ENCODE measurements at regions not wholly inside any gene's neighbourhood (a gene's known extent, or its start where the extent isn't known, plus 50 kb on each side); places are given as distances from the start of the nearest gene placed in this dataset.
"Not testable (repeated sequence)": the region's sequence is repeated elsewhere in the genome, so short reads cannot be mapped to it uniquely, and the experiment has no call there.

DNA sequence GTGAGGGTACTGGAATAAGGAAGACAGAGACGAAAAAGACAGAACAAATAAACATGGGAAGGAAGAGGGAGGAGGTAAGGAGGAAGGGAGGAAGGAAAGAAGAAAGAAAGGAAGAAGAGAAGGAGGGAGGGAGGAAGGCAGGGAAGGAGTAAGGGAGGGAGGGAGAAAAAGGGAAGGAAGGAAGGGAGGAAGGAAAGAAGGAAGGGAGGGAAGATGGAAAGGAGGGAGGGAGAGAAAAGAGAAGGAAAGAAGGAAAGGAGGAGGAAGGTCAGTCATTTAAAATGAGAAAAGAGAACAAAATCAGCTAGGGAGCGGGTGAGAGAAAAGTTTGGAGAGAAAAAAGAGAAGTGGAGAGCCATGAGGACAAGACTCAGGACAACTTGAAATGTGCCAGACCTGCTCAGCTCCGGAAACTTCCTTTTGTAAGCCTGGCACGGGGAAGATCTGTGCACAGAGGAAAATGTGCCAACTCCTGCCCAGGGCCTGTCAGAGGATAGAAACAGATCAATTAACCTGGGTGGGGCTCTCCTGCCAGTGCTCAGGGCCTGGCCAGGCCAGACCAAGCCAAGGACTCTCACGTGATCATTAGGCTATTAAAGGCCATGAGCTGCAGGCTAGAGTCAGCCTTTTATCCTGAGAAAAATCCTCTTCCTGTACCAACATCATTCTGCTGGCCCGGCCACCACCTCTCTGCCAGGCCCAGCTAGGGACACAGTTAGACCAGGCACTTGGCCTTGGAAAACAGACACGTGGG lies 50.1 kb upstream of the BCL6 start:
- no peak for FAIRE-seq
- no peak for DNase-seq (ENCODE audit: low spot score in 2 of 2)

DNA sequence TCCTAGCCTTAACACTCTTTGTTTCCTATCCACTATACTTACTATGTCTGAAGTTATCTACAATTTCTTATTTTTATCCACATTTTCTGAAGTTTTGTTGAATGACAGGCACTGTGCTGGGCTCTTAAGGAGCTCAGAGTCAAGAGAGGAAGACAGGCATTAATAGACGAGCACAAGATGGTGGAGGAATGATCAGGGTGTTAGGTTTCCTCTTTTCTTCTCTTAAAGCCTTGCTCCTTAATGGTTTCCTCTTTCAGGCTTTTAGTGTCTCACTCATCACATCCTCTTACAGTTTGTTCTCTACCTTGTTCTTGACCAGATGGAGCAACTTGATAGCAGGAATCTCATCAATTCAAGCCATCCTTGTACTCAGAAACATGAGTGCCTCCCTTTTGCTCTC lies 52.9 kb upstream of the BCL6 start:
- FAIRE-seq: no peak
- no peak for DNase-seq (ENCODE audit: low spot score in 2 of 2)

DNA sequence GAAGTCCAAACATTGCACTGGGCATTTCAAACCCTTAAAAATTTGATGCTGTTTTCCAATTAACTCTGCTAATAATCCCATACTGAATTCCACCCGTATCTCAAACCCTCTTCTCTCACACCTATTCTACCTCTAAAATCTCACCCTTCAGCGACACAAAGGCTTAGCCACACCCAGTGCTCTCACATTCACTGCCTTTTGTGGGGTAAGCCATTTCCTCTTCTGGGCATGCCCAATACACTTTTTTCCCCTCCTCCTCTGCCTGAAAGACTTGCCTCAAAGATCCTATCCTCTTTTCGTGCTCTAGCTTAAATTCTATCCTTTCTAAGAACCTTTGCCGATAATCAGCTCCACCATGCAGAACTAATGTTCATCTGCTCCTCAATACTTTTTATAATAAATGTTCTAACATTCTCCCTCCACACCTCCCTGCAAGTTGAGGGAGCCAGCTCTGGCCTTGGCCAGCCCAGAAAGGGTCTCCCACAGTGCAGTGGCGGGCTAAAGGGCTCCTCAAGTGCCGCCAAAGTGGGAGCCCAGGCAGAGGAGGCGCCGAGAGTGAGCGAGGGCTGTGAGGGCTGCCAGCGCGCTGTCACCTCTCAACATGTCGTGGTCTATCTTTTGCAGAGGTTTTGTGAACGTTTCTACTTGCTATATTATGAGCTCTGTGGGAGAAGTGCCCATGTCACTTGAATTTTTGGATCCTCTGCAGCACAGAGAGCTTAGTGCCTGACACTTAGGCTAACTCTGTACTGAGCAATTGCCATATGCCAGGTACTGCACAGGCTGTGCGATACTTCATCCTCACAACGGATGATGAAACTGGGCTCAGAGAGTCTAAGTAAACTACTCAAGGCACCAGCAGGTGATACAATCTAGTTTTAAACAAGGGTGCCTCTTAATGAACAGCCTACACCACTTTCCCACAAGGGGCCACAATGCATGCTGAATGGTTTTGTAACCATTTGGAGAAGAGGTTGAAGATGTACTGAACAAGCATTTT lies 53.6 kb upstream of the BCL6 start:
- DNase-seq (ENCODE audit: low spot score in 2 of 2): no peak
- no peak for FAIRE-seq

DNA sequence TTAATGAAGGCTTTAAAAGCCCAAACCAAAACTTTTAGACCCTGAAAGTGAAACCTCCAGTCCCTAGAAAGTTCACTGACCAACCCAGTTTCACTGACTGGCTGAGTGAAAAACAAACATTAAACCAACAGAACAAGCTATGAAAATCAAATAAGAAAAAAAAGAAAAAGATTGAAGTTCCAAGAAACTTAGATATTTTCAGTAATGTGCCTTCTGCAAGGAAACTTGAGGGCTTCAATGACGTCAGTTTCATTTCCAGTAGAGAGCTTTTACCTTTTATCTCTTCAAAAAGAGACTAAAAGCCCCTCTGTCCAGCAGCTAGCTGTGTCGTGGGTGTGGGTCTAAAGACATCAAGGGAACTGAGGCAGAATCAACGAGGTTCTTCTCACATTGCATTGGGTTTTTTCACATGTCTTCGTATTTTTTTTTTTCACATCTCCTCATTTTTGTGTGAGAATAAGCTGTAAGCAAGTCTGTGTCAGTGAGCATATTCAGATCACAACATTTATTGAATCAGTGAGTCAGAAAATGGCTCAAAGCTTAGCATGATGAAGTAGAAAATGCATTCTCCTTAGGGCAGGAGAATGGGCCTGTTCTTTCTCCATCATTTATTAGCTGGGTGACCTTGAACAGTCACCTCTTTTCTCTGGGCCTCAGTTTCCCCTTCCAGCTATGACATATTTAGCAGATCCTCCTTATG lies 54.8 kb upstream of the BCL6 start:
- FAIRE-seq (no peak), DNase-seq (ENCODE audit: low spot score in 2 of 2) (no peak)

DNA sequence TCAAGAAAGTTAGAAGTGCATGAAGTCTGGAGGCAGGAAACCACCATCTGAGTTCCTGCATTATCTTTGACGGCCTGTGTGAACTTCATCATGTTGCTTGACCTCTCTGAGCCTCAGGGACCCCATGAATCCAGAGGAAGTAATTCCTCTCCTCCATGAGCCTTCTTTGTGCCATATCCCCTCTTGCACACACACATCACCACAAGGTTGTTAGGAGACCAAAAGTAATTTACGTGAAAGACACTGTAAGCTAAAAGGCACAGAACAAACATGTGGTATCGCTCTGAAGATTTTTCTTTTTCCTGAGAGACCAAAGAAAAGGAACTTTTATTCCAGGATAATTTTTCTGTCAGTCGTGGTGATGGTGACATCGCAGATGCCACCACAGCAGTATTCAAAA lies 55.9 kb upstream of the BCL6 start:
- FAIRE-seq (no peak), DNase-seq (ENCODE audit: low spot score in 2 of 2) (no peak)

DNA sequence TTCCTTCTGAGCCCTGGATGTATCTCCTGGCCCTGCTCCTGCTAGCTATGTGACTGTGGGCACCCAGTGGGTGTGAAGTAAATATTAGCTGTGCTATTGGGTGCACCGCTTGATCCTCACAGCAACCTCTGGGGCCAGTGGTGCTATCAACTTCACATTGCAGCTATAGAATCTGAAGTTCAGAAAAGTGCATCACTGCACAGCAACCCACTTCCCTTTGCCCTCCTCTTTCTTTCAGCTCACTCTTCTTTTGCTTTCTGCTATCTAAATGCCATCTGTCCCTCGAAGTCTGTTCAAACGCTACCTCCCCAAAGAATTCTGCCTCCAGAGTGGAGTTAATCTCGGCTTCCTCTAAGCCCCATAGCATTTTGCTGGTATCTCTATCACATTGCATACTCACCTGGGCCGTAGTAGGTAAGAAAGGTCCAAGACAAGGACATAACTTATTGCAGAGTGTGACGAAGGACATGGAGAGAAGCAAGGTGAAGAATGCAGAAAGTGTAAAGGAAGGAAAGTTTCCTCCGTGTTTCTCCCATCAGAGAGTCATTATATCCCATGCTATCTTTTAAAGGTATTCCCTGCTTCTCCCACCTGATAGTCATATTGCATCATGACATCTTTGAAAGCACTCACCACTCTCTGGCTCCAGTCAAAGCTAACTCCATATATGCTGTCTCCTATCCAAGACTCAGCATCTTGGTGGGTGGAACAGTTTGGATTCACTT lies 57.1 kb upstream of the BCL6 start:
- DNase-seq (ENCODE audit: low spot score in 2 of 2) (no peak), FAIRE-seq (no peak)

DNA sequence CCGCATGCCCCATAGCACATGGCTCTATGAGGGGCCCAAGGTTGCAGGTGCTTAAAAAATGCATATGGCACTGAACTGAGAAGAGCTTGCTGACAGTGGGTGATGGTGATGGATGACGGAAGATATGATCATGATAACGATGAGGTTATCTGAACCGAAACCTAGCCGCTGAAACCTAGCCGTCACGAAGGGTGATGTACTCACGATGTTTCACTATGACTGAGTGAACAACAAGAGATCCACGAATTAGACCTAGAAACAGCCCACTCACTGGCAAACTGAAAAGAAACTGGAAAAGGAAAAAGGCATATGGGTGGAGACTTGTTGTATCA lies 57.6 kb upstream of the BCL6 start:
- no peak for DNase-seq (ENCODE audit: low spot score in 2 of 2)
- FAIRE-seq: no peak

DNA sequence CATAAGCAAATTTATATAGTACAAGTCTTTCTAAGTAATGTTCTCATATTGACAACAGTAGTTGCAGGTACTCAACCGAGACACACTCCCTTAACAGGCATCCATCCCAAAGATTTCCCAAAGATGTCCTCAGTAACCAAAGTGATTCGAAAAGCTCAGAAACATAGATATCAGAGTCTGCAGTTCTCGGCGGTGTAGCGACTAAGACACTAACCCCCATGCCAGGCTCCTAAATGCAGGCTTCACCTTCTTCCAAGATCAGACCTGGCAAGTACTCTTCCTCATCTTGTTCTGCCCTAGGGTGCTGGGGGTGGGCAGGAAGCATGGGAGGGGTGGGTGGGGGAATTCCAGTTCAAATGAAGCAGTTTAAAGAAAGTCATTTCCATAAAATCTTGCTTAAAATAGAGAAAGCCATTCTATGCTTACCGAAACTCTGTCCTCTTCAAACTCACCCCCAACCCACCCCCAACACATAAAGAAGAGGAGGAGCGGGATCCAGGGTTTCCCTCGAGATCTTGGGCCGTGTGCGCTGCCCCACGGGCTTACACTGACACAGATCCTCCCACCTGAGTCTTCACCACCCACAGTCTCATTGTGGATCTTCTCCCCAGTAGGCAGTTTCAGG lies 59.0 kb upstream of the BCL6 start:
- DNase-seq (ENCODE audit: low spot score in 2 of 2) (no peak), FAIRE-seq (no peak)

DNA sequence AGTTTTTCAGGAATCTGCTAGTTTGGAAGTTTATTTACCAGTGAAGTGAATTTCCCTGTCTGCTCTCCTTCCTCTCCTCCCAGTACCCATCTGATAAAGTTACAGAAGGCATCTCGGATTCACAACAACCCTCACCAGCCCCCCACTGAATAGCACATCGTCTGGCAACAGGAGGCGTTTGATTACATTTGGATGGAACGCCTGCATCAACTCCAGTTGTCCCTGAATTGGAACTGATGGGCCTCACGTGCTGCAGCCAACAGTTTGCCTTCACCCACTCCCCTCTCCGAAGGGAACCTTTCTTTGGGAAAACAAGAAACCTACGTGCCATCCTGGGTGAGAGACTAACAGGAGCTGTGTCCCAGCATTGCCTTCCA lies 59.5 kb upstream of the BCL6 start:
- no peak for FAIRE-seq

DNA sequence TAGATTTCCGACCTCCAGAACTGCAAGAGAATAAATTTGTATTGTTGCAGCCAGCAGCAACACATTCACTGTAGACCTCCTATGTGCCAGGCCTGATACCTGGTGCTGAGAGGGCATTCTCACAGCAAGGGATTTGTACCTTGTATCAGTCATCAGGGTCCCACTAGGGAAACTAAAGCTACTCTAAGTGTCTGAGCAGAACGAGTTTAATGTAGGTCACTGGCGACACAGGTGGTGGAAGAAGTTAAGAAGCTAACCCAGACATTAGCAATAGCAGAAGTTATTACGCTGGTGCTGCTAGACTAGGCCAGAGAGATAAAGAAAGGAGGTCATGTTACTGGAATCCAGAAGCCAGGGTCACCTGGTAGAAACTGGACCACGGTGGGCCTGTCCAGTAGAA lies 60.5 kb upstream of the BCL6 start:
- no peak for FAIRE-seq
- DNase-seq (ENCODE audit: low spot score in 2 of 2): no peak

More for the DNA sequence above, 59.5 kb upstream of the BCL6 start:
- no peak for DNase-seq (ENCODE audit: low spot score in 2 of 2)

DNA sequence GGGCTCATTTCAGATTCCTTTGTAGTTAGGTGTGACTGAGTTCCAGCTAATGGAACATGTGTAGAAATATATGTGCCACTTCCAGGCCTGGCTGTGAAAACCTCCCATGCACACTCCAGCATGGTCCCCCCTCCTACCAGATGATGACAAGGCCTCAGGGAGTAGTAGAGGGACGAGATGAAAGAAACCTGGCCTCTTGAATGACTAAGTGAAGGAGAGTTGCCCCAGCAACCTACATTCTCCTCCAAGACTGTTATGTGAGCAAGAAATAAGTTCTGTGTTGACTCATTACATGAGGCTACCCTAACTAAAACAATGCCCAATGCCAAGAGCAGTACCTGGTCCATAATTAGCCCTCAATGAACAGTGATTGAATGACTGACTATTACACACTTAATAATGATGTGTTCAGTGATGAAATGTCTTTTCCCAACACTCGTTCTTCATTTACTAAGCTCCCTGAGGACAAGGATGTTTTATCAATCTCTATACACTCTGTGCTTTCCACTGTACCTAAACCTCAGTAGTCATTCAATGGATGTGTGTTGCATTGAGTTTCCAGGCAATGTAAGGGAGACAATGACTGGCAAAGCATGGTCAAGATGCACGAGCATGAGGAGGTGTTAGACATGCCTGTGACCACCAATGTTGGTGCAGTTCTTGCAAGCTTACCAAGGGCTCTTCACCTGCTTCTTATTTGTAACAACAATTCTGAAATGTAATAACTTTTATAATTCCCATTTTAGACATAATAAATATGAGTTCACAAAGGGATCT lies 62.0 kb upstream of the BCL6 start:
- no peak for FAIRE-seq
- DNase-seq (ENCODE audit: low spot score in 2 of 2): no peak

DNA sequence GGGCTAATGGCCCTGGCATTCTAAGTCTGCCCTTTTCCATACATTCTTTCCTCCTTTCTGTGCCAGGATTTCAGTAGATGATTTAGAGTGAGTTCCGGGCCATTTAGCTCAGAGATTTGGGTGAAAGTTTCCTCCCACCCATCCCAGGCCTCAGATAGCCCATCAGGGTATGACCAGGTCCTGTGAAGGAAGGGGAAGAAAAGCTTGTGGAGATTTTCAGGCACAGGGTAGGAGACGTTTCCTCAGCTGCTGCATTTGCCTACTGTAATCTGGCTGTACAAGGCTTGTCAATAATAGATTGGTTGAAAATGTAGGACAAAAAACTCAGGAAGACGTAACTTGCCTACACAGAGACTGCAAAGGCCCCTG lies 63.2 kb upstream of the BCL6 start:
- FAIRE-seq (no peak), DNase-seq (ENCODE audit: low spot score in 2 of 2) (no peak)

DNA sequence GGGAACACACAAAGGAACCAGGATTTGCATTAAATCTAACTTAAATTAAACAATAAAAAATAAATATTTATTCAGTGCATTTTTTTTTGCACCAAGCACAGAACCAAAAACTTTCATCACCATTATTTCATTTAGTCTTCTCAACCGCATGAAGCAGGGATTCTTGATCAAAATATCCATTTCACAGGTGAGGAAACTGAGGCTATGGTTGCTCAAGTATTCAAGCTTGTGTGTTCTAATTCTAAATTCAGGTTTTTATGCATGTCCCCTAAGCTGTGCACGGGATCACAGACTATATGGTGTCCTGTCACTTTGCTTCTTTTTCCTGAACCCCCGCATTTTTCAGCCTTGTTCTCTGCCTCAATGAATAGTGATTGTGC lies 64.3 kb upstream of the BCL6 start:
- FAIRE-seq (no peak), DNase-seq (ENCODE audit: low spot score in 2 of 2) (no peak)

DNA sequence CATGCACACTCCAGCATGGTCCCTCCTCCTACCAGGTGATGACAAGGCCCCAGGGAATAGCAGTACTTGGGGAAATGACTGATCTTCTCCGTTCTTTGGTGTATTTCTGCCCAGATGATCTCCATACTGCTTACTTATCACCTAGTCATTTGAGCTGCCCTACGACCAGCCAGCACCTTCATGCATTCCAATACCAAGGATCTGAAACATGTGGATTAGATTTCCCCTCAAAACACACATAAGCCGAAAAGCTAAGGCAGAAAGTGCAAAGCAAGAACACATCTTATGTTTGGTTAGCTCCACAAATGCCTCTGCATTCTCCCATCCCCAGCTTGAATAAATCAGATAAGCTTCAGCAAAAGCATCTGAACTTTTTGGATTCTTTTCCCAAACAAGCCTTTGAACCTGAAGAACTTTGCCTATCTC lies 64.8 kb upstream of the BCL6 start:
- no peak for FAIRE-seq

DNA sequence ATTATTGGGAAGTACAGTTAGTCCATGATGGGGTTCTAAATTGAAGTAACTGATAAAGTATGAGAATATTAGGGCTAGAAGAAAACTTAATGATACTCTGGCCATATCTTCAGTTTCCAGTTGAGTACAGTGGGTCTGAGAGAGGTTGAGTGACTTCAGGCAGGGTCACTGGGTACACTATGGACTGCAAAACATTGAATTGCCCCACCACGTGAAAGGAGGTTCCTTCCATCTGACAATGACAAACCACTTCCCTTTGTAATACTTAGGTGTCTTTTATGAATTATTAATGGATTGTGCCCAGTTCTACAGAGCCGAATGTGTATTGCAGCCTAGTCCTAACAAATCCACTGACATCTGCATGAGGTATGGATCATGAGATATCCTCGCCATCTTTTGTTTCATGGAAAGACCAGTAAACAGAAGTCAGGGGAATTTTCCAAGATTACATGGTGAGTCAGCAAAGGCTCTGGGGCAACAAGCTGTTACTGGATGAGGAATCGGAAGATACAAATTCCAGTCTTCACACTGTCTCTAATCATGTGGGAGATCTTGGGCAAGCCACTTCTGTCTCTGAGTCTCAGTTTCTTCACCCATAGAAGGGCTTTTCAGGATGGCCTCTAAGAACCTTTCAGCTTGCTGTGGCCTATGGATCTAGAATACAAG lies 66.5 kb upstream of the BCL6 start:
- no peak for FAIRE-seq
- DNase-seq (ENCODE audit: low spot score in 2 of 2): no peak

More for the DNA sequence above, 64.8 kb upstream of the BCL6 start:
- no peak for DNase-seq (ENCODE audit: low spot score in 2 of 2)

DNA sequence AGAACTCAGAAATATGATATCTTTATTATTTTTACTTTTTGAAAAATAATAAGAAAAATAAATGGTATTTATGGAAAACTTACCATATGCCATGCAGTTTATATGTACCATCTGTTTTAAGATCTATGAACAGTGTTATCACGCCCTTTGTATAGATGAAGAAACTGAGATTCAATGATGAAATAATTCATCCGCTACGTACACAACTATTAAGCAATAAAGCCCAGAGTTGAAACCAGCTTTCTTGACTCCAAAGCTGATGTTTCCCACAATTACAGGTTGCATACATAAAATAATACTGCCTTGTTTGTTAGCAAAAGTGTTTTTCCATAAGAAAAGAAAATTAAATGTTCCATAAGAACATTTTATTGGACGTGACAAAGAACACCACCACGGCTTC lies 67.2 kb upstream of the BCL6 start:
- no peak for FAIRE-seq
- no peak for DNase-seq (ENCODE audit: low spot score in 2 of 2)

DNA sequence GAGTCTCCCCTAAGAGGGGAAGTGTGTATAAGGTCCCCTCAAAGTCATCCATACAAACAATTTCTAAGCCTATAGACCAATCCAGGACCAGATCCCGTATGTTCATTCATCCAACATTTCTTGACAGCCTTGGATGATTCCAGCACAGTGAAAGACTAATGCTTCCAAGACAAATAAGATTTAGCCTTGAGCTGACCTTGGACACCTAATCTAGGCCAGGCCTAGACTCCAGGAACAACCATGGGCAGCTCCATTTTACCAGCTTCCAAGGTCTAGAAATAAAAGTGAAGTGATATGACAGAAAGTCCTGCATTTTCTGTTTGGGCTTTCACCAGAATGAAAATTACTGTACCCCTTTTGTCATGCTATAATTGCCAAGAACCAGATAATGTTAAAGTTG lies 67.9 kb upstream of the BCL6 start:
- no peak for DNase-seq (ENCODE audit: low spot score in 2 of 2)
- no peak for FAIRE-seq

DNA sequence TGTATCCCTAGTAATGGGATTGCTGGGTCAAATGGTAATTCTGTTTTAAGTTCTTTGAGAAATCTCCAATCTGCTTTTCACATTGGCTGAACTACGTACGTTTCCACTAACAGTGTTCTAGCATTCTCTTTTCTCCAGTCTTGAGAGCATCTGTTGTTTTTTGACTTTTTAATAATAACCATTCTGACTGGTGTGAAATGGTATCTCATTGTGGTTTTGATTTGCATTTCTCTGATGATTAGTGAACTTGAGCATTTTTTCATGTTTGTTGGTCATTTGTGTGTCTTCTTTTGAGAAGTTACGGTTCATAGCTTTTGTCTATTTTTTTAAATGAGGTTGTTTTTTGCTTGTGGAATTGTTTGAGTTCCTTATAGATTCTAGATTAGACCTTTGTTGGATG lies 72.5 kb upstream of the BCL6 start:
- FAIRE-seq; DNase-seq (ENCODE audit: low spot score in 2 of 2): not testable (repeated sequence)

Measured in frontal cortex (tissue), 3 donors.